ENCODE measurements at regions not wholly inside any gene's neighbourhood (a gene's known extent, or its start where the extent isn't known, plus 50 kb on each side); places are given as distances from the start of the nearest gene placed in this dataset.

- Histone ChIP-seq H3K4me1 (ENCODE audit: control insufficient read depth in 1 of 2, insufficient read depth in 2 of 2, low read depth in 1 of 2, low read length in 1 of 2) (no peaks in the 10 kb centered on the region), H3K27me3 (ENCODE audit: insufficient read depth) (no peaks in the 10 kb centered on the region), H3K9me3 (no peaks in the 10 kb centered on the region), H3K9me2 (no peaks in the 10 kb centered on the region), H4K20me1 (ENCODE audit: insufficient read depth) (no peaks in the 10 kb centered on the region), H3K4me2 (no peak overlapping the region), H3K9ac (no peak overlapping the region), H3K79me2 (ENCODE audit: insufficient read depth) (no peaks in the 10 kb centered on the region), H3K4me3 (ENCODE audit: low read depth in 2 of 2, low read length in 1 of 2) (no peak overlapping the region), H3K27ac (ENCODE audit: low read depth in 2 of 2, low read length in 1 of 2) (no peak overlapping the region), H2AFZ (ENCODE audit: low read depth) (no peak overlapping the region), H3F3A (replicated peaks; ENCODE audit: insufficient read depth) (no peaks in the 10 kb centered on the region), H3K36me3 (replicated peaks in 1 of 2; ENCODE audit: control insufficient read depth in 1 of 2, insufficient read depth in 2 of 2, low read length in 1 of 2) (no peaks in the 10 kb centered on the region)
- no peak for TF ChIP-seq TEAD4 (IDR thresholded peaks at IDR 0.05; ENCODE audit: borderline replicate concordance, insufficient read depth)
- TF ChIP-seq ELF1 (IDR thresholded peaks at IDR 0.05), result no peak
- no peak for TF ChIP-seq RFX5 (IDR thresholded peaks at IDR 0.05; ENCODE audit: low read length)
- TF ChIP-seq EP300 (IDR thresholded peaks at IDR 0.05; ENCODE audit: borderline replicate concordance in 1 of 2, low read depth in 1 of 2, low read length in 1 of 2), result no peak
- TF ChIP-seq, protein P1, sequence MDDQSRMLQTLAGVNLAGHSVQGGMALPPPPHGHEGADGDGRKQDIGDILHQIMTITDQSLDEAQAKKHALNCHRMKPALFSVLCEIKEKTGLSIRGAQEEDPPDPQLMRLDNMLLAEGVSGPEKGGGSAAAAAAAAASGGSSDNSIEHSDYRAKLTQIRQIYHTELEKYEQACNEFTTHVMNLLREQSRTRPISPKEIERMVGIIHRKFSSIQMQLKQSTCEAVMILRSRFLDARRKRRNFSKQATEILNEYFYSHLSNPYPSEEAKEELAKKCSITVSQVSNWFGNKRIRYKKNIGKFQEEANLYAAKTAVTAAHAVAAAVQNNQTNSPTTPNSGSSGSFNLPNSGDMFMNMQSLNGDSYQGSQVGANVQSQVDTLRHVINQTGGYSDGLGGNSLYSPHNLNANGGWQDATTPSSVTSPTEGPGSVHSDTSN (IDR thresholded peaks at IDR 0.05), result no peak
- no peak for TF ChIP-seq FOXM1 (IDR thresholded peaks at IDR 0.05; ENCODE audit: low read depth)
- no peak for TF ChIP-seq RAD21 (IDR thresholded peaks at IDR 0.05; ENCODE audit: low read length)
- TF ChIP-seq NRF1 (IDR thresholded peaks at IDR 0.05; ENCODE audit: low read depth, low read length), result no peak
- TF ChIP-seq EZH2phosphoT487 (IDR thresholded peaks at IDR 0.05; ENCODE audit: borderline replicate concordance, low read depth), result no peak
- no peak for TF ChIP-seq TCF12 (IDR thresholded peaks at IDR 0.05)
- TF ChIP-seq, protein P2, sequence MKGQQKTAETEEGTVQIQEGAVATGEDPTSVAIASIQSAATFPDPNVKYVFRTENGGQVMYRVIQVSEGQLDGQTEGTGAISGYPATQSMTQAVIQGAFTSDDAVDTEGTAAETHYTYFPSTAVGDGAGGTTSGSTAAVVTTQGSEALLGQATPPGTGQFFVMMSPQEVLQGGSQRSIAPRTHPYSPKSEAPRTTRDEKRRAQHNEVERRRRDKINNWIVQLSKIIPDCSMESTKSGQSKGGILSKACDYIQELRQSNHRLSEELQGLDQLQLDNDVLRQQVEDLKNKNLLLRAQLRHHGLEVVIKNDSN (IDR thresholded peaks at IDR 0.05; ENCODE audit: borderline replicate concordance, low read depth), result no peak
- no peak for TF ChIP-seq FOSL2 (IDR thresholded peaks at IDR 0.05; ENCODE audit: borderline replicate concordance, low read depth)
- TF ChIP-seq CHD2 (IDR thresholded peaks at IDR 0.05; ENCODE audit: low read length, partially characterized antibody), result no peak
- TF ChIP-seq MEF2A (IDR thresholded peaks at IDR 0.05; ENCODE audit: borderline replicate concordance, low read depth), result no peak
- no peak for DNase-seq
- 39% methylated on average over 3 of the region's 3 CpGs for WGBS (ENCODE audit: low lambda C conversion rate)
- POLR2A ChIA-PET, result no interaction called here
- CTCF ChIA-PET, result no interaction called here
These were observed 141.5 kb upstream of the CDH18 start for GRCh38 chr5:20129501-20129900.

DNA sequence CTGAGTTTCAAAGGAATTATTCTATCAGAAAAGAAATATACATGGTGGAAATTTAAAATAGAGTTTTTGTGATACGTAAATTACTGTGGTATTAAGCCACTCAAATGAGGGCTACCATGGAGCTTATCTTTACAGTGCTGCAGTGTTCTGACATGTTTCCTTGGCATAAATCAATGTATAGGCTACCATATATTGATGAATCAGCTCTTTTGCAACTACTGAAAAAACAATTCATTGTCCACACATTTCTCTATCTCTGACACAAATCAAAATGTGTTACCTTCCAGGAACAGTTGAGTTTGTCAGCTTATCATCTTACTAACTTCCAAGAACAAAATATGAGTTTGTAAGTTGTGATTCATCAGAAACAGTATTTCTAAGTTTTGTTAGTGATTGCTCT, 140.3 kb upstream of the CDH18 start:
- Histone ChIP-seq H3K9ac (no peak overlapping the region), H3K4me1 (ENCODE audit: control insufficient read depth in 1 of 2, insufficient read depth in 2 of 2, low read depth in 1 of 2, low read length in 1 of 2) (no peaks in the 10 kb centered on the region), H2AFZ (ENCODE audit: low read depth) (no peak overlapping the region), H3K9me2 (no peaks in the 10 kb centered on the region), H4K20me1 (ENCODE audit: insufficient read depth) (no peaks in the 10 kb centered on the region), H3K9me3 (no peaks in the 10 kb centered on the region), H3K27me3 (ENCODE audit: insufficient read depth) (no peaks in the 10 kb centered on the region), H3F3A (replicated peaks; ENCODE audit: insufficient read depth) (no peaks in the 10 kb centered on the region), H3K79me2 (ENCODE audit: insufficient read depth) (no peaks in the 10 kb centered on the region), H3K36me3 (replicated peaks in 1 of 2; ENCODE audit: control insufficient read depth in 1 of 2, insufficient read depth in 2 of 2, low read length in 1 of 2) (no peaks in the 10 kb centered on the region), H3K4me2 (no peak overlapping the region), H3K4me3 (ENCODE audit: low read depth in 2 of 2, low read length in 1 of 2) (no peak overlapping the region), H3K27ac (ENCODE audit: low read depth in 2 of 2, low read length in 1 of 2) (no peak overlapping the region)
- POLR2A ChIA-PET, result no interaction called here
- WGBS (ENCODE audit: low lambda C conversion rate), result 38% methylated on average over 1 of the region's 1 CpG
- no peak for DNase-seq
- TF ChIP-seq POLR2AphosphoS5 (IDR thresholded peaks at IDR 0.05; ENCODE audit: low read depth, low read length), result no peak
- no peak for TF ChIP-seq GABPA (IDR thresholded peaks at IDR 0.05; ENCODE audit: low read depth)
- TF ChIP-seq REST (IDR thresholded peaks at IDR 0.05; ENCODE audit: low read depth, low read length), result no peak
- no peak for TF ChIP-seq MEF2A (IDR thresholded peaks at IDR 0.05; ENCODE audit: borderline replicate concordance, low read depth)
- no peak for TF ChIP-seq RXRA (IDR thresholded peaks at IDR 0.05; ENCODE audit: borderline replicate concordance, low read depth)
- CTCF ChIA-PET, result no interaction called here
